ENCODE measurements at regions not wholly inside any gene's neighbourhood (a gene's known extent, or its start where the extent isn't known, plus 50 kb on each side); places are given as distances from the start of the nearest gene placed in this dataset.

- no peaks in the 10 kb centered on the region for H3K9me3 Mint-ChIP-seq
- Histone ChIP-seq H3K27me3 (no peaks in the 10 kb centered on the region), H3F3A (ENCODE audit: low read depth) (no peaks in the 10 kb centered on the region), H3K9me3 (ENCODE audit: low read depth) (no peaks in the 10 kb centered on the region), H3K9ac (no peak overlapping the region), H3K4me2 (no peak overlapping the region), H4K20me1 (ENCODE audit: low read depth) (no peaks in the 10 kb centered on the region), H3K79me2 (ENCODE audit: low read depth) (no peaks in the 10 kb centered on the region), H3K4me1 (no peaks in the 10 kb centered on the region), H3K27ac (no peak overlapping the region), H3K4me3 (no peak overlapping the region), H3K36me3 (no peaks in the 10 kb centered on the region), H2AFZ (replicated peaks) (no peak overlapping the region)
- TF ChIP-seq EZH2phosphoT487 (IDR thresholded peaks at IDR 0.05) (no peak), CTCF (IDR thresholded peaks at IDR 0.05) (no peak)
- no peak for DNase-seq (ENCODE audit: low spot score)
- H3K36me3 Mint-ChIP-seq = no peaks in the 10 kb centered on the region
- no peak overlapping the region for H3K27ac Mint-ChIP-seq
- no peaks in the 10 kb centered on the region for H3K4me1 Mint-ChIP-seq
- H3K4me3 Mint-ChIP-seq = no peak overlapping the region
- no peaks in the 10 kb centered on the region for H3K27me3 Mint-ChIP-seq (ENCODE audit: insufficient read depth, low read depth)
Measured at GRCh38 chr4:174061026-174061425, 222.4 kb downstream of the FBXO8 start.

DNA sequence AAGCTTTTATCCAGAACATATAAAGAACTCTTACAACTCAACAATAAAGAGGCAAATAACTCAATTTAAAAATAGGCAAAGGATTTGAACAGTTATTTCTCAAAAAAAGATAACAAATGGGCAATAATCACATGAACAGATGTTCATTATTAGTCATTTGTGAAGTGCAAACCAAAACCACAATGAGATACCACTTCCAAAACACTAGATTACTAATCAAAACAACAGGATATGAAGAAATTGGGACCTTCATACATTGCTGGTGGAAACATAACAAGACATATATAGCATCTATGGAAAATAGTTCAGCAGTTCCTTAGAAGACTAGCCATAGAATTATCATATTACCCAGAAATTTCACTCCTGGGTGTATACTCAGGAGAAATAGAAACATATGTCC lies 224.6 kb downstream of the FBXO8 start:
- Mint-ChIP-seq H3K27ac (no peak overlapping the region), H3K4me1 (no peaks in the 10 kb centered on the region), H3K4me3 (no peak overlapping the region), H3K9me3 (no peaks in the 10 kb centered on the region), H3K36me3 (no peaks in the 10 kb centered on the region), H3K27me3 (ENCODE audit: insufficient read depth, low read depth) (no peaks in the 10 kb centered on the region)
- Histone ChIP-seq H3K4me1 (no peaks in the 10 kb centered on the region), H3K9me3 (ENCODE audit: low read depth) (no peaks in the 10 kb centered on the region), H3K27me3 (no peaks in the 10 kb centered on the region), H3K9ac (no peak overlapping the region), H3K36me3 (no peaks in the 10 kb centered on the region), H3K4me2 (no peak overlapping the region), H2AFZ (replicated peaks) (no peak overlapping the region), H4K20me1 (ENCODE audit: low read depth) (no peaks in the 10 kb centered on the region), H3F3A (ENCODE audit: low read depth) (no peaks in the 10 kb centered on the region), H3K4me3 (no peak overlapping the region), H3K27ac (no peak overlapping the region), H3K79me2 (ENCODE audit: low read depth) (no peaks in the 10 kb centered on the region)
- TF ChIP-seq CTCF (IDR thresholded peaks at IDR 0.05) (no peak), EZH2phosphoT487 (IDR thresholded peaks at IDR 0.05) (no peak), EZH2 (IDR thresholded peaks at IDR 0.05) (no peak)
- DNase-seq (ENCODE audit: low spot score) = no peak

- Histone ChIP-seq H3K4me3 (no peak overlapping the region), H3K27me3 (no peaks in the 10 kb centered on the region), H3K79me2 (ENCODE audit: low read depth) (no peaks in the 10 kb centered on the region), H2AFZ (replicated peaks) (no peak overlapping the region), H3F3A (ENCODE audit: low read depth) (no peaks in the 10 kb centered on the region), H3K27ac (no peak overlapping the region), H4K20me1 (ENCODE audit: low read depth) (no peaks in the 10 kb centered on the region), H3K9me3 (ENCODE audit: low read depth) (no peaks in the 10 kb centered on the region), H3K4me2 (no peak overlapping the region), H3K9ac (no peak overlapping the region), H3K4me1 (no peaks in the 10 kb centered on the region), H3K36me3 (no peaks in the 10 kb centered on the region)
- Mint-ChIP-seq H3K27ac (no peak overlapping the region), H3K9me3 (no peaks in the 10 kb centered on the region), H3K4me1 (no peaks in the 10 kb centered on the region), H3K4me3 (no peak overlapping the region), H3K27me3 (ENCODE audit: insufficient read depth, low read depth) (no peaks in the 10 kb centered on the region), H3K36me3 (no peaks in the 10 kb centered on the region)
- no peak for DNase-seq (ENCODE audit: low spot score)
- no peak for TF ChIP-seq EZH2phosphoT487 (IDR thresholded peaks at IDR 0.05)
- TF ChIP-seq EZH2 (IDR thresholded peaks at IDR 0.05) = no peak
- TF ChIP-seq CTCF (IDR thresholded peaks at IDR 0.05) = no peak
Measured at GRCh38 chr4:174056959-174057358, 226.5 kb downstream of the FBXO8 start.

DNA sequence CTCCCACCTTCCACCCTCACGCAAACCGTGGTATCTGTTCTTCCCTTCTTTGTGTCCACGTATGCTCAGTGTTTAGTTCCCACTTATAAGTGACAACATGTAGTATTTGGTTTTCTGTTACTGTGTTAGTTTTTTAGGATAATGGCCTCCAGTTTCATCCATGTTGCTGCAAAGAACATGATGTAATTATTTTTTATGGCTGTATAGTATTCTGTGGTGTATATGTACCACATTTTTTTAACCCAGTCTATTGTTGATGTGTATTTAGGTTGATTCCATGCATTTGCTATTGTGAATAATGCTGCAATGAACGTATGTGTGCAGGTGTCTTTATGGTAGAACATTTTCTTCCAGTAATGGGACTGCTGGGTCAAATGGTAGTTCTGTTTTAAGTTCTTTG lies 228.1 kb downstream of the FBXO8 start:
- Histone ChIP-seq H3K9me3 (ENCODE audit: low read depth) (no peaks in the 10 kb centered on the region), H3K27ac (no peak overlapping the region), H4K20me1 (ENCODE audit: low read depth) (no peaks in the 10 kb centered on the region), H3K9ac (no peak overlapping the region), H3K4me1 (no peaks in the 10 kb centered on the region), H3F3A (ENCODE audit: low read depth) (no peaks in the 10 kb centered on the region), H3K4me3 (no peak overlapping the region), H2AFZ (replicated peaks) (no peak overlapping the region), H3K4me2 (no peak overlapping the region), H3K27me3 (no peaks in the 10 kb centered on the region), H3K36me3 (no peaks in the 10 kb centered on the region), H3K79me2 (ENCODE audit: low read depth) (no peaks in the 10 kb centered on the region)
- H3K27ac Mint-ChIP-seq = no peak overlapping the region
- no peaks in the 10 kb centered on the region for H3K9me3 Mint-ChIP-seq
- no peak overlapping the region for H3K4me3 Mint-ChIP-seq
- H3K27me3 Mint-ChIP-seq (ENCODE audit: insufficient read depth, low read depth) = peaks cover 2% of the 10 kb centered on the region
- no peak for TF ChIP-seq EZH2phosphoT487 (IDR thresholded peaks at IDR 0.05)
- no peak for TF ChIP-seq CTCF (IDR thresholded peaks at IDR 0.05)
- no peak for TF ChIP-seq EZH2 (IDR thresholded peaks at IDR 0.05)
- H3K36me3 Mint-ChIP-seq = no peaks in the 10 kb centered on the region
- H3K4me1 Mint-ChIP-seq = no peaks in the 10 kb centered on the region
- DNase-seq (ENCODE audit: low spot score) = no peak
